Mucosa of gallbladder (tissue), 1 donor: ENCODE measurements at regions not wholly inside any gene's neighbourhood (a gene's known extent, or its start where the extent isn't known, plus 50 kb on each side); places are given as distances from the start of the nearest gene placed in this dataset.

Experiments
- DNase-seq: peaks from one replicate; pipeline ENCODE4 v3.0.0-alpha.2; 2020; ENCODE audit warnings: low spot score
- donor health status: DM: no; HTN: no; CAD: no.

DNA sequence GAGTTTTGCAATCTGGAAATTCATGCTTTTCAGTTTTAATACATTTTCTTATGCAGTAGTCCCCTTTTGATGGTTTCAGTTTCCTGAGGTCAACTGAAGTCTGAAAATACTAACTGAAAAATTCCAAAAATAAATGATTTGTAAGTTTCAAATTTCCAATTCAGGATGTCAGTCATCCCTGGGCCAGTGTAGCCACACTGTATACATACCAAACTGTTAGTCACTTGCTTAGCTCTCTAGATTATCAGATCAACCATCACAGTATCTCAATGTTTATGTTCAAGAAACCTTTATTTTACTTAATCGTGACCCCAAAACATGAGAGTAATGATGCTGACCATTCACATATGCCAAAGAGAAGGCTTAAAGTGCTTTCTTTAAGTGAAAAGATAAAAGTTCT is 715.5 kb downstream of the GBE1 start:
- no peak for DNase-seq

- no peak for DNase-seq
Measured at GRCh38 chr3:81045246-81045645, 716.2 kb downstream of the GBE1 start.

DNA sequence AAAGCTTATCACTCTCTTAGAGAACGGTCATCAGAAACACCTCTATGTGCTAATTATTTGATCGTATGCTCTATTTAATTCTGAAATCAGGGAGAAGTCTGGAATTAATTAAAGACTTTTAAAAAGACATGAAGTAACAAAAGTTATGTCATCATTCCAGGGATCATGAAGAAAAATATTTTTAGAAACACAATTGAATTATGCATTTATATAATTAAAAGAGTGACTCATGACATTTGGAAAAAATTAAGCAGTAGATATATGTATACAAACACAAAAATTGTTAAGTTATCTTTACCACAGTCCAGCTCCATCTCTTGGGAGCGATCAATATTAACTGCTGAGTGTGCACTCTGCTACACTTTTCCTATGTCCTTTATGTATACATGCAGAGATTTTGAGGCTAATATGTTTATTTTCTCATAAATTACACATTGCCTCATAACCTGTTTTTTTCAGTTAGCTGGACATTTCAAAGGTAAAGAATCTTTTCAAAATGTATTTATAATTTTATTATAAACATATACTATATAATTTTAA is 717.7 kb downstream of the GBE1 start:
- no peak for DNase-seq

DNA sequence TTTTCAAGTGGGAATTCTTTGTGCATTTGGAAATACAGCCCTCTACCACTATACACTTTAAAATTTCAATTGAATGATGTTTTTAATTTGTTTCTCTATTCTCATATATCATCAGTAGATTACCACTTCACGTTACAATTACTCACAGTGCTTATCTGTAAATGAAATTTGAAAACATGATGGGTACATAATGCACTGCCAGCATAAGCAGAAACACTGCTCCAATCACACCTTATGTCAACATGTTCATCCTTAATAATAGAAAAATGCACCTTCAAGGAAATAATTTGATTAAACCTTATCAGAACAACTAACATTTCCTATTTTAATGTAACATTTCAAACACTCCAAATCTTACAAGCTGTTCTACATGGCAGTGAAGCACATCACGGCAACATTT is 718.4 kb downstream of the GBE1 start:
- no peak for DNase-seq

GRCh38 chr3:81041331-81041730 is 720.1 kb downstream of the GBE1 start:
- no peak for DNase-seq

DNA sequence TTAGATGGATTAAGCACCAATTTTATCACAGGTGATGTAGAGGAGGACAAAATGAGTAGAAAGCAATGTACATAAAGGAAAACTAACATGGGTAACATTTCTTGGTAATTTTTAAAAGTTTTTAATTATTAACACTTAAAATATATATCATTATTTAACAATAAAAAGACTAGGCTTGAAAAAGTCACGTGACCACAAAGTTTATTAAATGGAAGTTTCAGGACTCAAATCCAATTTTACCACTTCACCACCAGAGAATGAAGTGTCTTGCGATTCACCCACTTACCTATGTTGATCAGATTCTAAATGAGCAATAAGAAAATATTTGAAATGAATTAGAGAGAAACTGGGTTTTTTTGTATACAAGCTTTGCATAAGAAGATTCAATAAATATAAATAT is 721.3 kb downstream of the GBE1 start:
- no peak for DNase-seq

GRCh38 chr3:81033684-81034083 is 727.8 kb downstream of the GBE1 start:
- no peak for DNase-seq

DNA sequence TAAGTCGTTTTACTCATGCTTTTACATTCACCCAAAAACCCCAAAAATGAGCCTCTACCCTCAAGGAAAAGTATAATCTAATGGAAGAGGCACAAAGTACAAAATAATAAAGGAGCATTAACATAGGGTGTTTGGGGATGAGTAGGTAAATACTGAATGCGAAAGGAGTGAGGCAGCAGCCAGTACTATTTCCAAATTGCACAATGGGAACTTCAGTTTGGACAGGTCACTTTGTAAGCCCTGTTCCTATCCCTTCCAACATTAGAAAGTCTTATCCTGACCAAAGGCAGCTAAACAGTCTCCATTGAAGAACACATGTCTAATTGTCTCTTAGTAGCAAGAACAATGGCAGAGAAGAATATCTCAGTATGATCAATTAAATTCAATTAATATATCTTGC is 728.3 kb downstream of the GBE1 start:
- DNase-seq = no peak

GRCh38 chr3:81029861-81030260 is 731.6 kb downstream of the GBE1 start:
- DNase-seq = no peak

DNA sequence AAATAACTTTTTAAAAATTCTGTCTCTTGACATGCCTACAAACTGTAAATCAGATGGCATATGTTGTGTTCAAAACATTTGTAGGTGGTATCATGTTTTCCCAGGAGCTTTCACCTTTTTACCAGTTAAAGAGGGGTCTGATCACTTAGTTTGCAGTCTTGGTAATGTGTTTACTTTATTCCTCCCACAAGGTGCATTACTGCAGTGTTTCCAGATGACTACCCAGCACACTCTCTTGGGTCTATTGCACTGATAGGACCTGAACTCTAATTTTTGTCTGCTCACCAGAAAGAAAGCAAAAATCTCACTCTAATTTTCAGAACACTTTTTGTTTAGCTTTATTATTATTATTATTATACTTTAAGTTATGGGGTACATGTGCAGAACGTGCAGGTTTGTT is 734.1 kb downstream of the GBE1 start:
- DNase-seq = no peak

GRCh38 chr3:81024560-81024959 is 736.9 kb downstream of the GBE1 start:
- no peak for DNase-seq

DNA sequence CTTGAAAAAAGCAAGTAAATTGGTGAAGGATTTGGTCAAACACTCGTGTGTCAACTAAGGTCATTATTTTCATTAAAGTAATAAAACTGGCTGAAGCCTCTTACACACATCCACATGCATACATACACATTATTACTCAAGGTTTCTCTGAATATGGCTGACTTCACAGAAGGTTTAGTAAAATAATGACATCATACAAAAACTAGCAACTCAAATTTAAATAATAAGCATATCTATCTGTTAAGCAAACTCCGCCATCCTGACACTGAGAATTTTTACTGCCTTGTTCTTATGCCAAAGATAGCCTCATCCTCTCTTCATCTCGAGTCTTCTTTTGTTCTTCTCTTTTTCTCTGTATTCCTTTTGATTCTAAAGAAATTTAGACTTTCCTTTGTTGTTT is 739.1 kb downstream of the GBE1 start:
- no peak for DNase-seq

DNA sequence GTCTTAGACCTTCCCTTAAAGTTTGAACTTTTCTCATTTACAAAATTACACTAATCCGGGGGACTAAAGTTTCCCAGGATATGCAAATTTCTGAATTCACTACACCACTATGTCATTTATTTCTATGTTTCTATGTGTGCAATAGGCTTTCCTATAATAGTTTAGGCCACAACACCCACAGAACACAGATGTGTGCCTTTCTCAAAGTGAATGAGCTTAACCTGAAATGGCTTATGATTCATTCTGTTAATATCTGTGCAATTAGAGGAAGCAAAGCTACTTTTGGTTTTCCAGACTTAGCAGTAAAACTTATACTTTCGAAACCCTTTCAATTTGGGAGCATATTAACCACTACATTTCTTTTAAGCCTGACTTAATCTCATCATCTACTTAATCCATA is 748.1 kb downstream of the GBE1 start:
- DNase-seq = no peak

DNA sequence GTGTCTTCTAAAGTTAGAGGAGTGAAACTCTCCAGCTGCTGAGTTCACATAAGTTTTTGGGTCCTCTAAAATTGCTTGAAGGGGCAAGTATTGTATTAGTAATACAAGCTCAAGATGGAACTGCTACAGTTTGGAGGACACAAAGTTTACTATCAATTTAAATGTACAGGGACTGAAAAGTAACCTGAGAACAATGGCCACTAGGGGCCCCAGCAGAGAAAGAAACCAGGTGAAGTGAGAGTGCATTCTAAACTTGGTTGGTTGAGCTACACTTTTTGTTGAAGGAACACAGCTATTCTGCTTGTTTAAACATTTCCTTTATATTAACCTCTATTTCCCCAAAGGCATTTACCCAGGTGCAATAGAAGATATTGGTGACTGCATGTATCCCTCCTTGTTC is 755.5 kb downstream of the GBE1 start:
- no peak for DNase-seq

DNA sequence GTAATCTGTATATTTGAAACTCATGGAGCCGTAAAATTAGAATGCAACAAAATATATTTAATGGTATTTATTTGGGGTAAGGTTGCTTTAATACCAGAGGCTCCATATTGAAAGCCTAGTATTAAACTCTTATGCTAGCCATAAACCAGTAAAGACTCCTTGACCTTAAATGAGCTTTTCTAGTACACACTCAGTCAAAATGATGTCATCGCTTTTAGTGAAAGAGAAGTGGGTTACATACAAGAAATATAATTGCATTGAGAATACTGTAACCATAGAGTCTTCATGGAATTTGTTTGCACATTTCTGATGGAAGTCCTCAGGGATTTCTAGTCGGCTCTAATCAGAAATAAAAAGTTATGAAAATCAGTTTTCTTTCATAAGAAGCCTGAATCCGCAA is 757.6 kb downstream of the GBE1 start:
- no peak for DNase-seq

DNA sequence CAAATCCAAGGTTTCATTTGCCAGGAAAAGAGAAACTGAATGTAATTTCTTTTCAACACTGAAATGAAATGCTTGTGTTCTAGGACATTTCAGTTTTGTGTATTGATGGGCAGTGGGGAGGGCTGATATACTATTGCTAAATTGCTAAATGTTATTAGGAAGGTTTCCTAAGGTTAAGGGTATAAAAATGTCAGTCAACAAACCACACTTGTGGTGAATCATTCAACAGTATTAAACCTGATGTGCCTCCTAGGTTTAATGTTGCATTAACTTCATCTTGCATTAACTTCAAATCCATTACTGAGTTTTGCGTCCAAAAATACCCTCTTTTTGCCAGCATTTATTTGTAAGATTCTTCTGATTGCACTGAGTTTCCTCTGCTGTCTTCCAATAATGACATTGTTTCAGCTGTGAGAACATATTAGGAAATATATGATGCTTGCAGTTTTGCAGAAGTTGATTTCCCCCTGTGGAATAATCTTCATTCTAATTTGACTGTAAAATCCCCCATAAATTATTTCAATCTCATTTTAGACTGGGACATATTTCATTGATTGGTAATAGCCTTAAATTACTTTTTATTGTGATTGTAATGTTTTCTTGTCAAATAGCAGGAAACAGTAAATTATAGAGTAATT is 758.3 kb downstream of the GBE1 start:
- no peak for DNase-seq

DNA sequence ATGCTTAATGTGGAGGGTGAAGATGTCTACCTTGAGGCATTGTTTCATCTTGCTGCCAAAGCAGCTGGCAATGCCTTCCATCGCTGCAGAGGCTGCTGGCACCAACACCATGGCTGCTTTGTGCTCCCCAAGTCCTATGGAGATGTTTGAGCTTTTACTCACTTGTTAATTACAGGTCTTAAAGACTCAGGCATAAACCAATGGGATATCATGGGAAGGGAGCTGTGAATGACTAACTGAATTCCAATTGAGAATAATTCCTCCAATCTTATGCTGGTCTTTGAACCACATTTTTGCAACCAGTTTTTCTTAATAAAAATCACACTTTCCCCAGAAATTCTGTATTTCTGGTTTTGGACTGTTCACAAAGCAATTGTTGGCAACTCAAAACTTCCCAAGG is 762.0 kb downstream of the GBE1 start:
- DNase-seq = no peak

DNA sequence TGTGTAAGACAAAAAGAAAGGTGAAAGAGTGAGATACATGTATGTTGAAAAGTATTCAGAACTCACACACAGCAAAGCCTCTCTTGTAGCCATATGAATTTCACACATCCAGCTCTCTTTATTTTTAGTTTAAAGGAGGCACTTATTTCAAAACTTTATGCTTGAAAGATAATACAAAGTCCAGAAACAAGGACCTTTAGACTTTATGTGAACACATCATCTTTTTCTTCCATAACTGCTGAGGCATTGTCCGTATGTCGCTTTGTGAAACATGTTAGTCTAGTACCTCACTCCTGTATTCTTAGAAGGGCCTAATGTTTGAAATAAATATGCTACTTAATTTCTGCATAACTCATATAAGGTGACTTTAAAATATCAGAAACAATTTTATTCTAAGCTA is 763.4 kb downstream of the GBE1 start:
- DNase-seq = no peak

- no peak for DNase-seq
Measured at GRCh38 chr3:80997622-80998021, 763.8 kb downstream of the GBE1 start.

DNA sequence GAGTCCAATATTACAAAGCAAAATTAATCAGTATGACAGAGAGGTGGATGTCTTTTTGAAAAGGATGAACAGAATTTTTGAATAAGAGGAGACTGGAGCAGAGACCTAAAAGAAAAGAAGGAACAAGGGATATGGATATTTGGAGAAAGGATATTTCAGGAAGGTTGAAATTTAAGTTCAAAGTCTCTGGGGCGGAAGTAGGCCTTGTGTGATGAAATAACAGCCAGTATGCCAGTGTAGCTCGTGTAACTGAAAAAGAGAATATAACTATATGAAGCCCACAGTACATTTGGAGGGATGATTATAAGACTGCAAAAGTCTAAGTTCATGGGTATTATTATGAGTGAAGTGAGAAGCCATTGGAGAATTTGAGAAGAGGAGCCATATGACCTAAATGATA is 766.7 kb downstream of the GBE1 start:
- no peak for DNase-seq

DNA sequence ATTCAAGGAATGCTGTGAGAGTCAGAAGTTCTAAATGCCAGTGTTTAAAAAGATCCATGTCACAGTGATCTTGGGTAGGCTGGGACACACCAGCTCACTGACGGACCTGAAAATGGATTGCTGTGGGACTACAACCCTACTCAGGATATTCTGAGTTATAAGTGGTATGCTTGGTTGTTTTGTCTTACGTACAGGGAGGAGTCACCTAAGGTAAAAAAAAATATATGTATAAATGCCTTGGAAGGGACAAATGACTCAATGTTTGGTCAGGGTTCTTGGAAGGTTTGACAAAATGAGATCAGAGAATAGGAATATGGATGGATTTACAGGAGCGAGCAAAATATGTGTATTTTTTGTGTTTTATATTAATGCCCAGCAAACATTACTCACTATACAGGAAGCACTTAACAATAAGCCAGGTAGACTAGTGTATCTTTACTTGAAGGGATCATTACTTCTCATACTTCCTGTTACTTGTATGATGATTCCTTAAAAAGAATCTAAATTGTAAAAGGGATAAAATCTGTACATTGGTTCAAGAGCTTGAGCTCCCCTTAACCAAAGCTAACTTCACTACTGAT is 767.3 kb downstream of the GBE1 start:
- DNase-seq = no peak

DNA sequence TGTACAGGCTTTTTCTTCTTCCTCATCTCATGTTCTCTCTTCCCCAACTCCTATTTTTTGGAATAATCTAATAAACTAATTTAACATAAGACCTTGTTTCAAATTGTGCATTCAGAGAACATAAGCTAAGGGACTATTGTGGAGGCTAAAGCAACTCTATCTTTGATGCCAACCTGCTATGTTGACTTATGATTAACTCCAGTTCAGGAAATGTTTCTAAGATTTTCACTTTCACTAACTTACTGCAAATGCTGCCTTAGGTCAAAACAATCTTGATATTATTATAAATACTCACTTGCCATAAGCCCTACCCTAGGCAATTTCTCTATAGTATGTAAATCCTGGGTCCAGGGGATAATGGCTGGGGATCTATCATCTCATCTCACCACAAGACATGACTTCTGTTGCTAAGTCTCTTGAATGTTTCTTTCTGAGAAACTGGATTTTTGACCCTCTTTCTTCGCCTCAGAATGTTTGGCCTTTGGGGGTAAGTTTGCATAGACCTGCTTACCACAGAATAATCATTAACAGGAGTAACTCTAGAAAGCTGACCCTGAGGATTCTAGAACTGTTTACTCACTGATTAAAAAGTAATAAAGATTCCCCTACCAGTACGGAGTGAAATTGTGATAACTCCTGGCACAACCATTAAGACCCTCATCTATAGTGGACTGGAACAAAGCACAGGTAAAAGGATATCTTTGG is 768.1 kb downstream of the GBE1 start:
- no peak for DNase-seq

DNA sequence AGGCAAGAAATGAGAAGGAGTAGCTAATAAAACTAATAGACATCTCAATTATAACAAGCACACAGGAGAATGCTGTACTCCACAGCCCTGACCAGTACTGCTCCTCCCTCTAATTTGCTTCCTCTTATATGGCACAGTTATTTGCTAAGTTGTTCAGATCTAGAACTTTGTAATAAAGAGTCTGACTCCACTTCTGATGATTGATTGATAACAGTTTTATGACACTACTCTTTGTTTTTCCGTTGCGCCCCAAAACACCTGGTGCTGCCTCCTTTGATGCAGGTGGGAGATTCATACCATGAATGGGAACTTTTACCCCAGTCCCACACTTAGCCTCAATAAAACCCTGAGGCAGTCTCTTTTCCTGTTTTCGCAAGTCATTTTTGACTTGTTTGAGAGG is 777.7 kb downstream of the GBE1 start:
- no peak for DNase-seq
